ENCODE measurements at regions not wholly inside any gene's neighbourhood (a gene's known extent, or its start where the extent isn't known, plus 50 kb on each side); places are given as distances from the start of the nearest gene placed in this dataset.
"Not testable (repeated sequence)": the region's sequence is repeated elsewhere in the genome, so short reads cannot be mapped to it uniquely, and the experiment has no call there.

DNA sequence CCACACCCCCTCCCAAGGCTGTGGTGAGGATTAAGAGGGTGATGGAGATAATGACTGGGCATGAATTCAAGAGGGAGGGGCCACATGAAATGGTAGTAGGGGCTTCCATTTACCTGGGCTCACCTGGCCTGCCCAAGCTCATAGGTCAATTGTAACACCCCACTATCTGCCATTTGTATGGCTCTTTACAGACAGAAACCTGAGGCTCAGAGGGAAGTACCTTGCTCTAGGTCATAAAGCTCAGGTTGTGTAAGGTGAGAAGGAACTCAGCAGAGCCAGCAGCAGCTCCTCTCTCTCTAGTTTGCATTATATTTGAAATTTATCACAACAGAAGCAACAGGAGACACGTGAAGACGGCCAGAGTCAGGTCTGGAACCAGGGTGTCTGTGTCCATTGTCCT is 133.4 kb upstream of the ALDH1B1 start:
- DNase-seq (ENCODE audit: low read depth in 4 of 4, low spot score in 3 of 4): no peak

DNA sequence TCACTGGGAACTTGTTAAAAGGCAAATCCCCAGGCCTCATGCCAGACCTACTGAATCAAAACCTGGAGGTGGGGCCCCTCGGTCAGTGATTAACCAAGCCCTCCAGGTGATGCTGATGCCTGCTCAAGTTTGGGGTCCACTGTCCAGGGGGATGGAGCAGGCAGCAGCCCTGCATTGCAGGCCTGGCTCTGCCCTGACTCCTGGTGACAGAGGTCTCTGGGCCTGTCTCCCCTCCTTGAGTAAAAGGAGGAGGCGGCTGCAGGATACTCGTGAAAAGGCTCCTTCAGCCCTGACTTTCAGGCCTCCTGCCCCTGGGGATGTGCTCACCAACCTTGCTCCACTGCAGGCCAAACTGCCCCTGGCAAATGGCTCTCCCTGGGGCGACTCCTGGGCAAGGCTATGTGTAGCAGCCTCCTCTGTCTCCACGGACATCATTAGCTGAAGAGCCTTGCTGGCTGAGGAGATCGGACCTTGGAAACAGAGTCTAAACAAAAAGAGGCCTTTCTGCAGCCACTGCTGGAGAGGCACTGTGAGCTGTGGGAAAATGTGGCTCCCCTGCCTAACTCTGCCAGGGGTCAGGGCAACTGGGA is 134.8 kb upstream of the ALDH1B1 start:
- no peak for DNase-seq (ENCODE audit: low read depth in 4 of 4, low spot score in 3 of 4)

- DNase-seq (ENCODE audit: low read depth in 4 of 4, low spot score in 3 of 4): no peak
Measured at GRCh38 chr9:38256461-38256860, 136.0 kb upstream of the ALDH1B1 start.

GRCh38 chr9:38255599-38255998 is 136.9 kb upstream of the ALDH1B1 start:
- no peak for DNase-seq (ENCODE audit: low read depth in 4 of 4, low spot score in 3 of 4)

DNA sequence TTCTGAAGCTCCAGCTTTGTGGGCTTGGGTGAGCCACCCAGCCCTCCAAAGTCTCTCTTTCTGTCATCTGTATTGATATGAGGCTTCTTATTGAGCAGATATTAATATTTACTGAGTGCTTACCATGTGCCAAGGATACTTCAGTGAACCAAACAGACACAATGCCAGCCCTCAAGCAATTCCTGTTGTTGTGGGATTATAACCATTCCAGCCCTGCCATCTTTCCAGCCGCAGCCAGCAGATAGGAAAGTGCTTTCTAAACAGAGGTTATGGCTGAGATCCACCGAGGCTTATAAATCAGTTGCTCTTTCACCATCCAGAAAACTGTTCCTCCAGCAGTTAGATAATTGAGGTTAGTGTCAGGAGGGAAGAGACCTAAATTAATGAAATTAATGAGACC is 137.7 kb upstream of the ALDH1B1 start:
- no peak for DNase-seq (ENCODE audit: low read depth in 4 of 4, low spot score in 3 of 4)

DNA sequence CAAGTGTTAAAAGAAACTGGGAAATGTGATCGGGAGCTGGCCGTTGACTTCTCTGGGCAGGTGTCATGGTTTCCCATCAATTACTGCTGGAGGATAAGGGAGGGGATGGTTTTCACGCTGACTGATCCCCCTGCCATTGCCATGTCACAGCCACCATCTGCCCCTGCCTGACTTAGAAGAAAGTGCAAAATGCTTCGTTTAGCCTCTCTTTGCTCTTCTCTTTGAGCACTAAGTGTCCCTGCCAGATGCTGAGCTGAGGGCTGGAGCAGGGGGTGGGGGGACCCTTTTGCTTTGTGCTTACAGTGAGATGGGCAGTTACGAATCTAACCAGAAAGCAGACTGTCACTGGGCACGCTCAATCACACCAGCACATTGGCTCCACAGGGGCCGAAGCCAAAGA is 138.4 kb upstream of the ALDH1B1 start:
- no peak for DNase-seq (ENCODE audit: low read depth in 4 of 4, low spot score in 3 of 4)

- no peak for DNase-seq (ENCODE audit: low read depth in 4 of 4, low spot score in 3 of 4)
Measured at GRCh38 chr9:38253200-38253599, 139.3 kb upstream of the ALDH1B1 start.

- no peak for DNase-seq (ENCODE audit: low read depth in 4 of 4, low spot score in 3 of 4)
Measured at GRCh38 chr9:38251036-38251860, 141.3 kb upstream of the ALDH1B1 start.

DNA sequence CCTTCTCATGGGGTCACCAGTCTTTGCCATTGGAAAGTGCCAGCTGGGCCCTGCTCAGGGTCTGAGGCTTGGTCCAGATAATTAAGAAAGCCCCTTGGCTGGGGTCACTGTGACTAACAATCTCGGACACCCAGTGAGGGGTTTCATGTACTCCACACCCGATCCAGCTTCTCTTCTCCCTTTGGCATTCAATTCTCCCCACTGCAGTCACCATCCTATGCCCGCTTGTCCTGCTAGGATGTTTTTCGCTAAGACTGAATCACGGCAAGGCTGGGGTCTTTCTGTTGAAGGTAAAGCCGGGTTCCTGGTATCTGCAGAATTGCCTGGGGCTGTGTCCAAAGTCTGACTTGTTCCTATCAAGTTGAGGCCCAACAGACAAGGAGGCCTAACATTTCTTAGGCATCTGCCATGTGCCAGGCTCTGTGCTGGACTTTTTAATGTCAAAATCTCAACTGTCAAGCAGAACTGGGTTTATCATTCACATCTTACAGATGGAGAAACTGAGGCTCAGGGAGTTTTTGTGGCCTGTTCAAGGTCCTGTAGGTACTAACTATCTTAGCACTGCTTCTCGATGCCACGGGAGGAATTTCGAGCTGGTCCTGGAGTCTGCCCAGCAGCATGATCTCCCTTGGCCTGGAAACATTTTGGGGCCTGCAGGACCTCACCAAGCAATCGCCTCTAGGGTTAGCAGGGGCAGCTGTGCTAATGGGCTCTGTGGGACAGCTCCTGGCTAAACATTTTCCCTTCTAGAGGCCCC is 142.0 kb upstream of the ALDH1B1 start:
- DNase-seq (ENCODE audit: low read depth in 4 of 4, low spot score in 3 of 4): no peak

DNA sequence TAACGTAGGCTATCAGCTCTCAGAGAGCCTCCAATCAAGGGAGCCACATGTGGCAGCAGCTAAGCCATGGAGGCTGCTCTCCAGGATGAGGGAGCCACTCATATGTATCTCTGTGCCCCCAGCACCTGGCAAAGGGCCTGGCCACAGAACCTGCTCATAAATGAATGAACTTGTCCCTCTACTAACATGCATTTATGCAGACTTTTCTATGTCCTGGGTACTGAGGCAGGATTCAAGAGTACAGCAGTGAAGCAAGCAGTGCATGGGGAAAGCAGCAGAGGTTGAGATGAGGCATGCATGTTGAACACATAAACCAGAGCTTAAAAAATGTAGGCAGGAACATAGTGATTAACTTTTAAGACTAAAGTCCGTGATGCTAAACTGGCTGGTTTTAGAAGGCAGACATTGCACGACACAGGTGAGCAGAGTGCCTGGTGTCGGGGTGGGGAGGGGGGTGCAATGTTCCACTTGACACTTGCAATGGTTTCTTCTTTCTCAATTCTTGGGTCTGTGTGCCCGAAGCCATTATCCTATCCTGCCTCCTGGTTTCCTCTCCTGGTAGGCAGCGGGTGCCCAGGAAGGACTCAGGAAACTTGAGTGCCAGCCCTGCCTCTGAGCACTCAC is 142.8 kb upstream of the ALDH1B1 start:
- no peak for DNase-seq (ENCODE audit: low read depth in 4 of 4, low spot score in 3 of 4)

DNA sequence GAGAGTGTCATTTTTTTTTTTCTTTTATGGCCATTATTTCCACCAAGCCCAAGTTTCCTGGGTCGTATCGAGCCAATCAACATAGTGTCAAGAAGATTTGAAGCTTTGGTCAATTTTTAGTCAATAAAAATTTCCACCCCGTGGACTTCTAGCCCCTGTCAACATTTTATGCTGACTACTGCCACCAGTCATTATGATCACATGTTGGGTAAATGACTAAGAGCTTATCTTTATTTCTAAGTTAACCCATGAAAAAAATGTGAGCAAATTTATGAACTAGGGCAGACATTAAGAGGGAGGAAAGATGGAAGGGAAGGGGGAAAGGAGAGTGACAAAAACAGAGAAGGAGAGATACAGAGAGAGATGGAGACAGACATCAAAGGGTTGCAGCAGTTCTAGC is 143.5 kb upstream of the ALDH1B1 start:
- DNase-seq (ENCODE audit: low read depth in 4 of 4, low spot score in 3 of 4): no peak

DNA sequence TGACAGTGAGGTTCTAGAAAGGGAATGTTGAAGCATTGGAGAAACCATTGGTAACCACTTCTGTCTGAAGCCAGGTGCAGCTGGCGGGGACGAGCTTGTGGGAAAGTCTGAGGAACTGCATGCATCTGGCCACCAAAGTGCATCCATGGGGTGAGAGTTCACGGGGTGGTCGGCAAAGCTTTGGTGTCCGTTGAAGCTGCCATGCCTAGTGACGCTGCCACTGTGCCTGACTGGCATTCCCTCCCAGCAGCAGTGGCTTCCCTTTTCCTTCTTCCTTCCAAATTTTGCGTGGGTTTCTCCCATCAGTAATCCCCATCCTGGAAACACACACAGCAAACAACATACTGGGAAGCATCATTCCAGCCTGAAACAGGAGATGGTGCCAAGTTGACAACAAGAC is 145.7 kb upstream of the ALDH1B1 start:
- no peak for DNase-seq (ENCODE audit: low read depth in 4 of 4, low spot score in 3 of 4)

DNA sequence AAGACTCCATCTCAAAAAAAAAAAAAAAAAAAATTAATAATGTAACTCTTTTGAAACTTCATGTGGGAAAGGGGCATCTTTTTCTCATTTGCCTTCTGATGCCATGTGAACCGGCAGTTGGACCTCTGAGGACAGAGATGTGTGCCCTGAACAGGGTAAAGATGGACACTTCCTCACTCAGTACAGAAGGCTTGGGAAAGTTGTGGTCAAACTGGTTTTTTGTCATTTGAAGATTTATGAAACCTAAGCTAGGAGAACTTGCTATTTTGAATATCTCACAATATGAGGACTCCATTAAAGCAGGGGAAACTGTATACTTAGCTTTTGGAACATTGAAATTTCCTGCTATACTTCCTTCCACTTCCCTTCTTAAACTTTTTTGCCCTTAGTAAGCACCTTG is 147.5 kb upstream of the ALDH1B1 start:
- DNase-seq (ENCODE audit: low read depth in 4 of 4, low spot score in 3 of 4): no peak

- DNase-seq (ENCODE audit: low read depth in 4 of 4, low spot score in 3 of 4): no peak
Measured at GRCh38 chr9:38243993-38244392, 148.5 kb upstream of the ALDH1B1 start.

- DNase-seq (ENCODE audit: low read depth in 4 of 4, low spot score in 3 of 4): not testable (repeated sequence)
Measured at GRCh38 chr9:38242151-38242550, 150.4 kb upstream of the ALDH1B1 start.

GRCh38 chr9:38240051-38240450 is 152.5 kb upstream of the ALDH1B1 start:
- DNase-seq (ENCODE audit: low read depth in 4 of 4, low spot score in 3 of 4): no peak

DNA sequence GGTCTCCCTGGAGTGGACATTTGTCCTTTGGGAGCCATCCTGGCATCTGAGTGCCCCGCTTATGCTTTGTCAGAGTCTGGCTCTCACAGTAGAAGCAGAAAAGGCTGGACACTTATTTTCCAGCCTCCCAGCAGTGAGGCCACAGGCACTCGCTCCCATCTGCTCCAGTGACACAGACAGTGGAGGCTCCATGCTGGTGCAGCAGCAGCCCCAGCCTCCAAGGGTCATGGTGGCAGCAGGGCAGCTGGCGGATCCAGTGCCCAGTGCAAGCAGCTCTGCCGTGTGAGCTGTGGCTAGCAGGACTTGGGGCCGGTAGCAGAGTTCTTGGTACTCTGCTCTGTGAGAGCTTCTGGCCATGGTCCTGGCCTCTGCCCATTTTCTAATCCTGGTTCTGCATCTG is 157.3 kb upstream of the ALDH1B1 start:
- DNase-seq (ENCODE audit: low read depth in 4 of 4, low spot score in 3 of 4): no peak

DNA sequence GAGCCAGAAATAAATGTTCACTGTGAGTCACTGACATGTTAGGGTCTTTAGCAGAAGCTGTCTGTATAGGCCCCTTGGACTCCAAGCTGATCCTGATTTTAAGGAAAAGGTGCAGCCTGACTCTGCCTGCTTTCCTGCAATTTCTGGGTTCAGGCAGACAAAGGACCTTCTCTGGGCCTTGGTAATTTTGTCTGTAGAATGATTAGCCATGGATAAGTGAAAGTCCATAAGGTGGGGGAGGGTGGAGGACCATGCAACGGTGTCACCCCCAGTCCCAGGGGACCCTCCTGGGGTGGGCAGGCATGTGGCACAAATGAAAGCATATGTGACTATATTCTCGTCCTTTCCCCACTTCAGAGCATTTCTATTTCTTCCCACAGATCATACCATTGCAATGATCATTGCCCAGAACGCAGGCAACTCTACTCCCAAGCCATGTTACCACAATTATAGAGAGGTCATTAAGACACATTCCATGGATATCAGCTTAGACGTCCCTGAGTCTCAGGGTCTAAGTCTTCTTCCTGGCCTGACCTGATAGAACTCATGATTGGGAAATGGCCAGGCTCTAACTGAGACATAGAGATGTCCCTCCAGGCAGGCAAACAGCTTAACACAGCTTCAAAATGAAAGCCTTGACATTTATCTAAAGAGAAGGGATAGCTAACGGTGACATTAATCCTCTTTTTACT is 157.9 kb upstream of the ALDH1B1 start:
- DNase-seq (ENCODE audit: low read depth in 4 of 4, low spot score in 3 of 4): no peak

GRCh38 chr9:38233796-38234355 is 158.6 kb upstream of the ALDH1B1 start:
- DNase-seq (ENCODE audit: low read depth in 4 of 4, low spot score in 3 of 4): no peak

GRCh38 chr9:38233343-38233742 is 159.2 kb upstream of the ALDH1B1 start:
- DNase-seq (ENCODE audit: low read depth in 4 of 4, low spot score in 3 of 4): no peak

Measured in right renal pelvis (tissue), 4 donors.